HFFc6 (cell line): ENCODE measurements at regions not wholly inside any gene's neighbourhood (a gene's known extent, or its start where the extent isn't known, plus 50 kb on each side); places are given as distances from the start of the nearest gene placed in this dataset.

Experiments used
- DNase-seq: peaks from one replicate; pipeline ENCODE4 v3.0.0-alpha.2; 2018
- H3K27ac Mint-ChIP-seq: 2 replicates; pipeline ENCODE4 v1.8.0; 2020; ENCODE audit warnings: mild to moderate bottlenecking, mixed read lengths
- H3K27me3 Mint-ChIP-seq: 2 replicates; pipeline ENCODE4 v1.8.0; 2021; ENCODE audit warnings: mild to moderate bottlenecking, moderate library complexity, mixed read lengths; ENCODE audit not compliant: insufficient read depth
- H3K36me3 Mint-ChIP-seq: 2 replicates; pipeline ENCODE4 v1.8.0; 2021; ENCODE audit warnings: low read depth, mixed read lengths
- H3K4me1 Mint-ChIP-seq: 2 replicates; pipeline ENCODE4 v1.8.0; 2020; ENCODE audit warnings: low read depth, mixed read lengths
- H3K4me3 Mint-ChIP-seq: 2 replicates; pipeline ENCODE4 v1.8.0; 2020; ENCODE audit warnings: mild to moderate bottlenecking, moderate library complexity, mixed read lengths
- H3K9me3 Mint-ChIP-seq: 2 replicates; pipeline ENCODE4 v1.8.0; 2020; ENCODE audit warnings: mild to moderate bottlenecking, mixed read lengths
- TF ChIP-seq, protein P1 (sequence below): fragments of 200-600 bp; sonication (generic); IDR thresholded peaks from 2 replicates; pipeline ENCODE4 v1.5.0; 2021; ENCODE audit warnings: antibody characterized with exemption, mild to moderate bottlenecking

DNA sequence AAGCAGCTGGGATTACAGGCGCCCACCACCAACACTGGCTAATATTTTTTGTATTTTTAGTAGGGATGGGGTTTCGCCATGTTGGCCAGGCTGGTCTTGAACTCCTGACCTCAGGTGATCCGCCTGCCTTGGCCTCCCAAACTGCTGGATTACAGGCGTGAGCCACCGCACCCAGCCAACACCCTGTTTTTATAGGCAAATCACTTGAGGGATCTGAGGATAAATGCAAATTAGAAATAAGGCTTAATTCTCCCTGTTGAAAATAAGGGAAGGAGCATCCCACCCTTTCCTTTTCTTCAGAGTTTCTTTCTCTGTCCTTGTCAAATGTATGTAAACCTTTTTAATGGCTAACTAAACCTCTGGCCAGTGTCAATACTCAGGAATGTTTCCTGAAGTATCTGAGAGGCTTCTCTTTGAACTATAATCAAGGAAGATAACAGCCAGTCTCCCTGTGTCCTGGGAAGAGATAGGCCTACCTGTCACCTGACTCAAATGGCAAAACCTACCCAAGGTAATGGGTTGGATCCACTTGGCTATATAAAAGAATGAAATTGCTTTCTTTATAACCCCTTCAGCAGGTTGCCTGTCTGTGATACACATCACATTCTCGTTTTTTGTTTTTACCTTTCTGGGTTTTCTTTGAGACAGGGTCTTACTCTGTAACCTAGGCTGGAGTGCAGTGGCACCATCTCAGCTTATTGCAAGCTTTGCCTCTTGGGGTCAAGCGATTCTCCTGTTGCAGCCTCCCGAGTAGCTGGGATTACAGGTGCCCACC lies 64.5 kb upstream of the TNFAIP3 start:
- no peak for DNase-seq
- H3K27me3 Mint-ChIP-seq: no peaks in the 10 kb centered on the region; the same call in 1 of the 2 replicates

DNA sequence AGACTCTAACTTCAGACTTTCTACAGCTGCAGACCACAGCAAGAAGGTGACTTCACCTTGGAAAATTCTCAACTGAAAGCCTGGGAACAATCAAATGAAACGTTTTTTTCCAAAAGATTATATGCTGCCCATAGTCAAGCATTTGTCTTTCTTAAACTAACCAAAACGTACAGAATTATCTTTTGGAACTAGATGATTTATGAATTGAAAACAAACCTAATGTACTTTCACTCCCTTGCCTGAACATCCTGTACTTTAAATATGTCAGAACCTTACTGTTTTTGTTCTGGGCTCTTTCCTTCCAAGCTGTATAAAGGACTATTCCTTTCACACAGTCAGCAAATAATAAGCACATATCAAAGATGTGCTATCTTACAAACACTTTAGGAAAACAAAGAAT lies 62.4 kb upstream of the TNFAIP3 start:
- Mint-ChIP-seq H3K27ac (no peak overlapping the region), H3K36me3 (no peaks in the 10 kb centered on the region), H3K4me3 (no peak overlapping the region), H3K9me3 (no peaks in the 10 kb centered on the region), H3K4me1 (peaks cover 12% of the 10 kb centered on the region; the same call in 1 of the 2 replicates), H3K27me3 (no peaks in the 10 kb centered on the region; the same call in 1 of the 2 replicates)
- TF ChIP-seq, protein P1, sequence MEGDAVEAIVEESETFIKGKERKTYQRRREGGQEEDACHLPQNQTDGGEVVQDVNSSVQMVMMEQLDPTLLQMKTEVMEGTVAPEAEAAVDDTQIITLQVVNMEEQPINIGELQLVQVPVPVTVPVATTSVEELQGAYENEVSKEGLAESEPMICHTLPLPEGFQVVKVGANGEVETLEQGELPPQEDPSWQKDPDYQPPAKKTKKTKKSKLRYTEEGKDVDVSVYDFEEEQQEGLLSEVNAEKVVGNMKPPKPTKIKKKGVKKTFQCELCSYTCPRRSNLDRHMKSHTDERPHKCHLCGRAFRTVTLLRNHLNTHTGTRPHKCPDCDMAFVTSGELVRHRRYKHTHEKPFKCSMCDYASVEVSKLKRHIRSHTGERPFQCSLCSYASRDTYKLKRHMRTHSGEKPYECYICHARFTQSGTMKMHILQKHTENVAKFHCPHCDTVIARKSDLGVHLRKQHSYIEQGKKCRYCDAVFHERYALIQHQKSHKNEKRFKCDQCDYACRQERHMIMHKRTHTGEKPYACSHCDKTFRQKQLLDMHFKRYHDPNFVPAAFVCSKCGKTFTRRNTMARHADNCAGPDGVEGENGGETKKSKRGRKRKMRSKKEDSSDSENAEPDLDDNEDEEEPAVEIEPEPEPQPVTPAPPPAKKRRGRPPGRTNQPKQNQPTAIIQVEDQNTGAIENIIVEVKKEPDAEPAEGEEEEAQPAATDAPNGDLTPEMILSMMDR: no peak
- no peak for DNase-seq

More for the DNA sequence above, 64.5 kb upstream of the TNFAIP3 start:
- no peaks in the 10 kb centered on the region for H3K36me3 Mint-ChIP-seq
- no peak overlapping the region for H3K4me3 Mint-ChIP-seq
- TF ChIP-seq, protein P1: no peak
- no peak overlapping the region for H3K27ac Mint-ChIP-seq
- H3K9me3 Mint-ChIP-seq: no peaks in the 10 kb centered on the region
- no peaks in the 10 kb centered on the region; the same call in 1 of the 2 replicates for H3K4me1 Mint-ChIP-seq

DNA sequence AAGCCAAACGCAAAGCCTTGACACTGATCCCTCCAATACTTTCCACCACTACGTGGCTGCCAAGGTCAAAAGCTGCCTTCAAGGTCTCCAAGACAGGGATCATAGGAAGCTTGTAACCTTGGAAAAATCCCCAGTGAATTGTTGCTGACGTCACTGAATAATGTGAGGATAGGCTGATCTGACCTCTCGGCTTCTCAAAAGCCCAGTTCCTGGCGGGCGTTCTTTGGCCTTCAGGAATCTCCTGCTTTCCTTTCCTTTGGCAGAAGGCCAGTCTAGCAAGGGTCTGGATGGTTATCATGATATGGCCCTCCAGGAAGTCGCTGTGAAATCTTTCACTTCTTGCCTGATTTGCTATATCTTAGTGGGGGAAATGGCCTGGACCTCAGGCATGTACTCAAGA lies 61.4 kb upstream of the TNFAIP3 start:
- Mint-ChIP-seq H3K27me3 (no peaks in the 10 kb centered on the region; the same call in 1 of the 2 replicates), H3K4me3 (no peak overlapping the region), H3K4me1 (peaks cover 12% of the 10 kb centered on the region; the same call in 1 of the 2 replicates), H3K27ac (no peak overlapping the region), H3K9me3 (no peaks in the 10 kb centered on the region), H3K36me3 (no peaks in the 10 kb centered on the region)
- TF ChIP-seq, protein P1: no peak
- no peak for DNase-seq

DNA sequence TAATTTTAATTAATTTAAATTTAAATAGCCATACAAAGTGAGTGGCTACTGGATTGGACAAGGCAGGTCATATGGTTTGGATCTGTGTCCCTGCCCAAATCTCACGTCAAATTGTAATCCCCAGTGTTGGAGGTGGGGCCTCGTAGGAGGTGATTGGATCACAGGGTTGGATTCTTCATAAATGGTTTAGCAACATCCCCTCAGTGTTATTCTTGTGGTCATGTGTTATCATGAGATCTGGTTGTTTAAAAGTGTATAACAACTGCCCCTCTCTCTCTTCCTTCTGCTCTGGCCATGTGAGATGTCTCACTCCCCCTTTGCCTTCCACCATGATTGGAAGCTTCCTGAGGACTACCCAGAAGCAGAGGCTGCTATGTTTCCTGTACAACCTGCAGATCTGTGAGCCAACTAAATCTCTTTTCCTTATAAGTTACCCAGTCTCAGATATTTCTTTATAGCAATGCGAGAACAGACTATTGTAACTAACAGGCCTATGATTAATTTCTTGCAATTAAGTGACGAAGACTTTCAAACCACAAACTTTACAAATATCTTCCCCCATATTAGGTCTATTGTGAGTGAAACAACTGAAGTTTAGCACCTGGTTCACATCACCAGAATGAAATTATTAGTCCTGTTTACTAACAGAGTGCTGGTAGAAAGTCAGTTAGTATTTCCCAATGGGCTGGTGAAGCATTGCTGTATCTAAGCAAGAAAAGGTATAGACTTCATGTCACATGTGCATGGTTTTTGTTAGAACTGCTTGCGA lies 60.0 kb upstream of the TNFAIP3 start:
- Mint-ChIP-seq H3K36me3 (no peaks in the 10 kb centered on the region), H3K9me3 (no peaks in the 10 kb centered on the region), H3K27me3 (no peaks in the 10 kb centered on the region; the same call in 1 of the 2 replicates), H3K4me3 (no peak overlapping the region), H3K4me1 (peaks cover 23% of the 10 kb centered on the region), H3K27ac (no peak overlapping the region)
- TF ChIP-seq, protein P1: no peak
- DNase-seq: no peak

DNA sequence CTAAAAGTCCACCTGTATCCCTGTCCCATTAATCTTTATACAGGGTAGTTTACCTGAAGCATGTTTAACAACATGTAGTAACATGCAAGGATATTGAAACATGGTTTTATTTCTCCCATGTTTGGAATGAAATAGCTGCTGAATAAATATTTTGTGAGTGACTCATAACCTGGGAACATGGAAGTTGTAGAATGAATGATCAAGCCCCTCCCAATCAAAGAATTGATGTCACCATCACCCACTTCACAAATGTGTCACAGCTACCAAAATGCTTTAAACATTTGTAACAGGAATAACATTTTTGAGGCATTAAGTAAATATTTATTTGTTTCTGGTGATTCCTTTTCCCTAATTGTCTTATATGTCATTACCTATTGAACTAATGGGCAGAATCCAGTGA lies 58.9 kb upstream of the TNFAIP3 start:
- Mint-ChIP-seq H3K27me3 (no peaks in the 10 kb centered on the region; the same call in 1 of the 2 replicates), H3K27ac (peak overlapping the region; percentile 24; the same call in 1 of the 2 replicates), H3K4me3 (no peak overlapping the region), H3K4me1 (peaks cover 23% of the 10 kb centered on the region), H3K36me3 (no peaks in the 10 kb centered on the region), H3K9me3 (no peaks in the 10 kb centered on the region)
- TF ChIP-seq, protein P1: no peak
- DNase-seq: peak; percentile 75
